ENCODE measurements at regions not wholly inside any gene's neighbourhood (a gene's known extent, or its start where the extent isn't known, plus 50 kb on each side); places are given as distances from the start of the nearest gene placed in this dataset.

- no peak for TF ChIP-seq POLR2A (IDR thresholded peaks at IDR 0.05)
- TF ChIP-seq, protein P1, sequence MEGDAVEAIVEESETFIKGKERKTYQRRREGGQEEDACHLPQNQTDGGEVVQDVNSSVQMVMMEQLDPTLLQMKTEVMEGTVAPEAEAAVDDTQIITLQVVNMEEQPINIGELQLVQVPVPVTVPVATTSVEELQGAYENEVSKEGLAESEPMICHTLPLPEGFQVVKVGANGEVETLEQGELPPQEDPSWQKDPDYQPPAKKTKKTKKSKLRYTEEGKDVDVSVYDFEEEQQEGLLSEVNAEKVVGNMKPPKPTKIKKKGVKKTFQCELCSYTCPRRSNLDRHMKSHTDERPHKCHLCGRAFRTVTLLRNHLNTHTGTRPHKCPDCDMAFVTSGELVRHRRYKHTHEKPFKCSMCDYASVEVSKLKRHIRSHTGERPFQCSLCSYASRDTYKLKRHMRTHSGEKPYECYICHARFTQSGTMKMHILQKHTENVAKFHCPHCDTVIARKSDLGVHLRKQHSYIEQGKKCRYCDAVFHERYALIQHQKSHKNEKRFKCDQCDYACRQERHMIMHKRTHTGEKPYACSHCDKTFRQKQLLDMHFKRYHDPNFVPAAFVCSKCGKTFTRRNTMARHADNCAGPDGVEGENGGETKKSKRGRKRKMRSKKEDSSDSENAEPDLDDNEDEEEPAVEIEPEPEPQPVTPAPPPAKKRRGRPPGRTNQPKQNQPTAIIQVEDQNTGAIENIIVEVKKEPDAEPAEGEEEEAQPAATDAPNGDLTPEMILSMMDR (IDR thresholded peaks at IDR 0.05): no peak
- Histone ChIP-seq H3K4me3 (replicated peaks in 1 of 3) (no peak overlapping the region), H3K4me1 (no peaks in the 10 kb centered on the region), H3K27ac (no peak overlapping the region), H3K27me3 (no peaks in the 10 kb centered on the region), H3K36me3 (no peaks in the 10 kb centered on the region), H3K9me3 (no peaks in the 10 kb centered on the region)
- intact Hi-C loops (cut with DNase I): no loop called here
- DNase-seq: no peak
- 61 to 75% methylated on average over 5 of the region's 5 CpGs for WGBS, 2 donors
Observed at GRCh38 chr2:5394223-5394622, 298.0 kb upstream of the SOX11 start.

- WGBS, 2 donors: 46 to 63% methylated on average over 7 to 8 of the region's 9 CpGs
- intact Hi-C loops (cut with DNase I): no loop called here
- Histone ChIP-seq H3K4me1 (peaks cover 0 to 5% of the 10 kb centered on the region in 2 donors), H3K27ac (no peak overlapping the region), H3K36me3 (no peaks in the 10 kb centered on the region), H3K9me3 (no peaks in the 10 kb centered on the region), H3K4me3 (replicated peaks in 1 of 3) (no peak overlapping the region), H3K27me3 (no peaks in the 10 kb centered on the region)
- TF ChIP-seq POLR2A (IDR thresholded peaks at IDR 0.05): no peak
- TF ChIP-seq, protein P1 (IDR thresholded peaks at IDR 0.05): no peak
- no peak for DNase-seq
Observed at GRCh38 chr2:5401115-5401657, 291.0 kb upstream of the SOX11 start.

DNA sequence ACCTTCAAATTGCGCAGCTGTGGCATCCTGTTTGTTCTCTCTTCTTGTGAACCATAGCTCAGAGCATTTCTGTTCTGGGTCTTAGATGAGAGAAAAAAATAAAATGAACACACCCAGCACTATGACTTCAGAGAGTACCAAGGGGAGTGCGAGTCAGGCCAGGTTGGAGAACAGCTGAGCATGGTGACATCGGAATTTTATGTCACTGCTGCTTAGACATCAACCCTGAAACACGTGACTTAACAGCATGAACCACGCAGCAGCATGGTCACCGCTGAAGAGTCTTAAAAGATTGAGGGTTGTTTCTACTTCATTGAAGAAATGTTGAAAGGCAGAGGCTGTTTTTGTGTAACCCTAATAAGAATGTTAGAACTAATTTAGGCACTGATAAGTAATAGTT lies 288.8 kb upstream of the SOX11 start:
- H3K4me3 ChIP-seq (replicated peaks in 1 of 3): no peak overlapping the region
- peaks cover 0 to 5% of the 10 kb centered on the region in 2 donors for H3K4me1 ChIP-seq
- no peaks in the 10 kb centered on the region for H3K9me3 ChIP-seq
- no peak for DNase-seq
- 69 to 76% methylated on average over 6 of the region's 6 CpGs for WGBS, 2 donors
- no peaks in the 10 kb centered on the region for H3K36me3 ChIP-seq
- no peaks in the 10 kb centered on the region for H3K27me3 ChIP-seq
- H3K27ac ChIP-seq: no peak overlapping the region
- TF ChIP-seq, protein P1 (IDR thresholded peaks at IDR 0.05): no peak
- no peak for TF ChIP-seq POLR2A (IDR thresholded peaks at IDR 0.05)
- intact Hi-C loops (cut with DNase I): no loop called here

DNA sequence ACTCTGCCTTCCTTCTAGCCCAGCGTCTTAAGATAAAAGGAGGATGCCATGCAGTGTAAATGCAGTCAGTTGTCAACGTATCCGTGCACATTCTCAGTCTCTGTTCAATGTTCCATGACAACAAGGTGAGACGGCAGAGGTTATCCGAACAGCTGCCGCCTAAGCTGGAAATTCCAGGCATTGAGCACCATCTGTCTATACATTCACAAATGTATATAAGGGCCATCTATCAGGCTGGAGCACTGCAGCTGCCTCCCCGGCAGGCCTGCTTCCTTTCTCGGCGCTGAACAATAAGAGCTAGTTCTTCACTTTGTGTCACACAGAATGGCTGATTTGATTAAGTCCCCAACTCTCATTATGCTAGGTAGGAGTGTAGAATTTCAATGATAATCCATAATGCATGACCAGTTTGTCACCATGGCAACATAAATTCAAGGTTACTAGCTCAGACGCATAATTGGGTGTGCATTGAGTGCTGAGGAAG lies 282.2 kb upstream of the SOX11 start:
- TF ChIP-seq, protein P1 (IDR thresholded peaks at IDR 0.05): no peak
- TF ChIP-seq POLR2A (IDR thresholded peaks at IDR 0.05): no peak

GRCh38 chr2:5410991-5411700 lies 281.0 kb upstream of the SOX11 start:
- WGBS, 2 donors: 88 to 89% methylated on average over 4 of the region's 4 CpGs
- no peak overlapping the region for H3K4me3 ChIP-seq (replicated peaks in 1 of 3)
- no peaks in the 10 kb centered on the region for H3K27me3 ChIP-seq
- intact Hi-C loops (cut with DNase I): no loop called here
- TF ChIP-seq POLR2A (IDR thresholded peaks at IDR 0.05): no peak
- DNase-seq: no peak
- no peaks in the 10 kb centered on the region for H3K9me3 ChIP-seq
- no peak overlapping the region for H3K27ac ChIP-seq
- no peaks in the 10 kb centered on the region for H3K36me3 ChIP-seq
- H3K4me1 ChIP-seq: no peaks in the 10 kb centered on the region

More for the DNA sequence above, 282.2 kb upstream of the SOX11 start:
- H3K36me3 ChIP-seq: no peaks in the 10 kb centered on the region
- no peaks in the 10 kb centered on the region for H3K27me3 ChIP-seq
- no peak for DNase-seq
- intact Hi-C loops (cut with DNase I): no loop called here
- no peaks in the 10 kb centered on the region for H3K4me1 ChIP-seq
- H3K4me3 ChIP-seq (replicated peaks in 1 of 3): no peak overlapping the region
- WGBS, 2 donors: 54 to 55% methylated on average over 10 of the region's 10 CpGs
- no peak overlapping the region for H3K27ac ChIP-seq
- H3K9me3 ChIP-seq: no peaks in the 10 kb centered on the region

Data from thyroid gland (tissue), 4 donors.